Amniotic stem cell (primary cell): ENCODE measurements at regions not wholly inside any gene's neighbourhood (a gene's known extent, or its start where the extent isn't known, plus 50 kb on each side); places are given as distances from the start of the nearest gene placed in this dataset.

Source experiments
- DNase-seq: peaks from one replicate; lab custom pipeline; 2025; lab: John Stamatoyannopoulos, UW

DNA sequence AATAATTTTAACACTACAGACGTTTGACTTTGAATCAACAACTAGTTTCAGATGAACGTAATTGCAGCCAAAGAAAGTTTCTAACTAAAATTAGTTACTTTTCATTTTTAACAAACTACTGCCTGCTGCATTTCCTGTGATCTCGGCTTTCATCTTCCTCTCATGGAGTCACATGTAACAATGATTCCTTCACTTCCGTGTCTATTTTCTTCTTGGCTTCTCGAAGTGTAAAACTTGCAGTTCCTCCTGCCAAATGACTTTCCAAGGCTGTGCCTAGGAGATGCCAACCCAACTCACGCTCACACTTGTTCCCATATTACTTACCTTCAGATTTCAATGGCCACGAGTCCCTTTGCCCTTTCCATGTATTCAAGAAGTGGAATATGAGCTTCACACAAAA lies 1406.3 kb upstream of the CELF4 start:
- DNase-seq = no peak

DNA sequence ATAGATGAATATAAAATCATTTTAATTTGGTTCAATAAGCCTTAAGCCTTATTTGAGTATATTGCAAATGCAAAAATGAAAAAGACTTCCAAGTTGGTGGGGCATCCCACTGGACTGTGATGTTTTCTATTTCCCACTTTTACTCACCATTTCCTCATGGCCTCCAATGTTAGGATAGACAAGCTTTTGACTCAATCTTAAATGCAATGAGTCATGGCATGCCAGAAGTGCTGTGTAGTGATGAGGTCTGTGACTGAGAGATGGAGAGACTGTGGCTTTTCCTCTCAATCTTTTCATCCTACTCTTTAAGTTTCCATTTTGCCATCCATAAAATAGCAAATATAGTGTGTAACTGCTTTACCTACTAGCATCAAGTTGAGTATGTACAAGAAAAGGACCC lies 1401.2 kb upstream of the CELF4 start:
- DNase-seq = no peak

DNA sequence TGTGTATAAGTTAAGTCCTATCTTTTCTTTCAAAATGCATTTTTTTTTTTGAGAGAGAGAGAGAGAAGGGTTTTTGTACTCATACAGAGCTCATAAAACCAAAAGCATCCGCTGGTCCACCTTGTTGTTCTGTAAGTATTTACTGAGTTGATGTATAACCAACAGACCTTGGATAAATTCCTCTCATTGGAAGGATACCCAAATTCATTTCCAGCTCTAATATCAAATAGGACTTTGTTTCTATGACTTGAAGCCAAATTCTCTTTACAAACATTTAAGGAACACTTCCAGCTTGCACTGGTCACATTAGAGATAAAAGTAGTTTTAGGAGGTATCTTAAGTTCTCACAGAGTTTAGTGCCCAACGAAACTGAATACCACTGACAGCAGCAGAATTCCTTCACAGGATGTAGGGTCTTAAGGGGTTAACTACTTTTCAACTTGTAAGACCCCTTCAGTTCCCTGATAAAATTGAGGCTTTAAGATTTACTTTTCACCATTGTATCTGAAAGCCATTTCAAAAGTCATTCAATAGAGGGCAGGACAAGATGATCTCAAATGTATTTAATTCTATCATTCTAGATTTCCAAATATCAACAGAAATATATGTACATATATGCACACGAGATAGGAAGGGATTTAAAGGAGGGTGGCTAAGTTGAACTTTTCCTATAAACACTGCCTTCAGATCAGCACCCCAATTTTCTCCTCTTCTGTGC lies 1398.5 kb upstream of the CELF4 start:
- DNase-seq = no peak

DNA sequence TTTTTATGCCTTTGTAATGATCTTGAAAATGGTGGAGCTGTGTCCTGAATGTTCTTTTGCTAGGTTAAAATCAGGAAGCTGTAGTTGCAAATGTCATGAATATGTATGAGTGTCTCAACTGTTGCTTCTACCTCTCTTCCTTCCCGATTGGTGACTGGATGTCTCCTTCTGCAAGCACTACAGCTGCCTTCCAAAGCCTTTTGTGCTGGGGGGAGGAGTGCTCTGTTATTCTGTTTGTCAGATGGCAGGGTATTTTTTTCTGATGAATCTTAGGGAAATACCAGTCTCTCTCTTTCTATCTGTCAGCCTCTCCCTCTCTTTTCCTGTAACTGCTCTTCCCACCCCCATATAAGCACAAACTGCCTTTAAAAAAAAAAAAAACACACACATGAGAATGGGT lies 1396.3 kb upstream of the CELF4 start:
- no peak for DNase-seq

DNA sequence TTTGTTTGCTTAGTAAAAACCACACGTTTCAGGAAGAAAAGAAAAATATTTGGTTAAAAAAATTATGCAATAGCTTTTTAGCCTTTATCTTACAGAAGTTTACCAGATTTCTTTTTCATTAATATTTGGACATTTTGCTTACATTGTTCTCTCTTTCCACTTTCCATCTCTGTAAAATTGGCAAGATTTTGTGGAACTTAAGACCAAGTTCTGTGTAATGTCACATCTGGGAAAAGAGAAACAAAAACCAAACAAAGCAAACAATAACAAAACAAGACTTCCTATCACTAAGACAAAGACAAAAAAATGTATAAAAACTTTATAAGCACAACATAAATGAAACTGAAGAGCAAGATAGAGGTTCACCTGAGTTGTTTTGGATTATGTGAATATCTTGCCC lies 1392.1 kb upstream of the CELF4 start:
- no peak for DNase-seq

DNA sequence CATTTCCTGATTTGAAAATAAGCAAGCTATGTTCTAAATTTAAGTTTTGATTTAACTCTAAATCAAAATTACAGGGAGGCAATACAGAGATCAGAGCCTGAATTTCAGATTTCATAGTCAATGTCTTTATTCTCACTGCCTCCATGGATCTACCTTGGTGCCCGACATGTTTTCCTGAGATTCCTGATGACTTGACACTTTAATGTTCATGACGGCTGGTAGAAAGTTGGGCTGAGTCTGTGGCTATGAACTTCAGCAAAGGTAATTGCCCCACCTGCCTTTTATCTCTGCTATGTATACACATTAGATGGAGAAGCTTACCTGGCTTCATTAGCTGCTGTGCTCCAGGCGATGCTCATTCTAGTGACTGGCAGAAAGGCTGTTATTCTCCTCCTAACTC lies 1390.5 kb upstream of the CELF4 start:
- no peak for DNase-seq

DNA sequence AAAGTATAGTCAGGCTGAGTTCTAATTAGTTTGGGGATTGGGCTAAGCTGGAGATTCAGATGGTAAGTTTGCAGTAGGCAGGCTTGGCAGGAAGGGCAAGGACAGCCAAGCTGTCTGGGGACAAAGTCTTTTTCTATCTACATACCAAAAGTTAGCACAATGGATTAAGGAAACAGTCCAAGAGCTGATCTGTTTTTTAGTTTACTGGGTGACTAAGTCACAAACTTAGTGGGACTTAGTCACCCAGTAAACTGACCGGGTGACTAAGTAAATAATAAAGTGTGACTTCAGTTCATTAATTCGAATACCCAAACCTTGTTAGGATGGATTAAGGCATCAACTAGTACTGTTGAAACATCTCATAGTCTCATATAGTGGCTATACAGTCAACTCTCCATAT lies 1386.0 kb upstream of the CELF4 start:
- DNase-seq = no peak

DNA sequence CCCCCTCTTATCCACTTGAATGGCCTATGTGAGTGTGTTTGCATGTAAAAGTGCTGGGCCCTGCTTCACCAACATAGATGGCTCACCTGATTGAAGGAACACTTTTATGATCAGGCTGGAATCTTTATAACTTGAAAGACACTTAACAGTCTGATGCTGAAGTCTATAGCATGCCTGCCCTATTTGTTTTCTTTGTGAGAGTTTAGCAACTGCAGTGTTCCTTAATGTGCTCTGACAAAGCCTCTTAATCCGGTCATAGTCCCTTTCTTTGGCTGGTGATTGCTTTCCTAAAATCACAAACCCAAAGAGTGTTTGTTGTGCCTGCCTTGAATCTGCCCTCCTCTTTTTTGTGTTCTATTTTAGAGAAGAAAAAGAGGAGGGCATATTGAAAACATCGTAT lies 1382.8 kb upstream of the CELF4 start:
- no peak for DNase-seq

DNA sequence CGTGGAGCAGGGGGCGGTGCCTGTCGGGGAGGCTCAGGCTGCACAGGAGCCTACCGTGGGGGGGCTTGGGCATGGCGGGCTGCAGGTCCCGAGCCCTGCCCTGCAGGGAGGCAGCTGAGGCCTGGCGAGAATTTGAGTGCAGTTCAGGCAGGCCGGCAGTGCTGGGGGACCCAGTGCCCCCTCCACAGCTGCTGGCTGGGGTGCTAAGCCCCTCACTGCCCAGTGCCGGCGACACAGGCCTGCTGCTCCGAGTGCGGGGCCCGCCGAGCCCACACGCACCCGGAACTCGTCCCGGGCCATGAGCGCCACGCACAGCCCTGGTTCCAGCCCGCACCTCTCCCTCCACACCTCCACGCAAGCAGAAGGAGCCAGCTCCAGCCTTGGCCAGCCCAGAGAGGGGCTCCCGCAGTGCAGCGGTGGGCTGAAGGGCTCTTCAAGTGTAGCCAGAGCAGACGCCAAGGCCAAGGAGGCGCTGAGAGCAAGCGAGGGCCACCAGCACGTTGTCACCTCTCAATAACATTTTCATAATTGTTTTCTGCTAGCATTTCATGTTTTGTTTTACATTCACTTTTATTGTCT lies 1378.9 kb upstream of the CELF4 start:
- no peak for DNase-seq

DNA sequence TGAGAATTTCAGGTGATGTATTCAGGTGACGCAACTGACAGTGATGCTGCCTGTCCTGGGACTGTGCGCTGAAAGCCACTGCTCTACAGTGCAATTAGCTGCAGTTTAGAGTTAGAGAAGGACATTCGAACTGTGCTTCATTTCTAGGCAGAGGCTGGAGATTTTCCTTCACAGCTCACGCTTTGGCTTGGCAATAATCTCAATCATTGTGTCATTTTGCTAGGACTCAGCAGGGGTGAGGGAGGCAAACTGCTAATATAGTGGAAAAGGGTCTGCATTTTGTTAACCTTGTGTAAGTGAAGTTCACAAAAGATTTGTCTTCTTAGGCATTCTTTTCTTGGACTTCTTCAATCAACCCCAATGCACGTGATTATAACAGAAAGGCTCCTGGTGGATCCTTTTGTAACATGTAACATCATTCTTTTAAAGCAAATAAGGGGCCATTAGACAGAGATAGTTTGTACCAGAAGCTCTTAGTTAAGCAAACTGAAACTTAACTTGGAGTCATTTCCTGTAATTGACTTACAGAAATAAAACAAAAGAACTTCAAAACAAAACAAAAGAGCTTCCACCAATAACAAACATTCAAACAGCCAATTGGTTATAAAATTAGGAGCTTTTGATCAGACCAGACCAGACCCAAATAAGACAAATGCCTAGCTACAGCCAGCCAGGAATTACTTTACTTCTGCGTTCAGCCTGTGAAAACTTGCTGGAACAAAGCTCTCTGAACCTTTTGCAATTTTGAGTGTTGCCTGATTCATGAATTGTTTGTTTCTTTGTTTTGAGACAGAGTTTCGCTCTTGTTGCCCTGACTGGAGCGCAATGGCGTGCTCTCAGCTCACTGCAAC lies 1376.3 kb upstream of the CELF4 start:
- no peak for DNase-seq

DNA sequence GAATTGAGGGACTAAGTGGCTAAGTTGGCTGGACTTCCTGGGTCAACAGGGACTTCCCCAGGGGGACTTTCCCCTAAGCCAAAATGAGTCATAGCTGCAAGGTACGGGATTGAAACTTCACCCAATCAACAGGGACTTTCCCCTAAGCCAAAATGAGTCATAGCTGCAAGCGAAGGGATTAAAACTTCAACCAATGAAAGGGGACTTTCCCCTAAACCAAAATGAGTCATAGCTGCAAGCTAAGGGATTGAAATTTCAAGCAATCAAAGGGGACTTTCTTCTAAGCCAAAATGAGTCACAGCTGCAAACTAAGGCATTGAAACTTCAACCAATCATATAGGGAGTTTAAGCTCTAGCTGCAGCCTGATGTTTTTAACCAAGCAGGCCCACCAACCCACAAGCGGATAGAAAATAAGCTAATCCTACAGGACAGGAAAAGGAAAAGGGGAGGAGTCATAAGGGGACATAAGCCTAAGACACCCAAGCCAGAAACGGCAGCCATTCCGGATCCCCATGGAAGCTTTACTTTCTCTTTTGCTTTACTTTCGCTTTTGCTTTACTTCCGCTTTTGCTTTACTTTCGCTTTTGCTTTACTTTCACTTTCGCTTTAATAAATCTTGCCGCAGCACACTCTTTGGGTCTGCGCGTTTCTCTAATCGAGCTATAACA lies 1375.4 kb upstream of the CELF4 start:
- DNase-seq = no peak

DNA sequence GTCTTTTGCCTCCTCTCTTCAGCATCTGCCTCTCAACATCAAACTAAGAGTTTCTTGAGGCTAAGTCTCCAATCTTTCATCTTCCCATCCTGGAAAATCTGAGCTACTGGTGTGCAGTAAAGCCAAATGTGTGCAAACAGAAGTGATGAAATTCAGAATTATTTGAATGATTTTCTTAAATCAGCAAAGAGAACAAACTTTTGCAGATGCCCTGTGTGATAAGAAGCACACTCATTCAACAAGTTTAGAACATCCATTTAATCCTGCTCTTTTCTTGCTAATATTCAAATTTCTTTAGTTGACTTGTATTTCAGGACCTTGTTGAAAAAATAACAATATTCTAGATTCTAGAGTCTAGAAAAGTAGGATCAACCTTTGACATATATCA lies 1374.9 kb upstream of the CELF4 start:
- no peak for DNase-seq

DNA sequence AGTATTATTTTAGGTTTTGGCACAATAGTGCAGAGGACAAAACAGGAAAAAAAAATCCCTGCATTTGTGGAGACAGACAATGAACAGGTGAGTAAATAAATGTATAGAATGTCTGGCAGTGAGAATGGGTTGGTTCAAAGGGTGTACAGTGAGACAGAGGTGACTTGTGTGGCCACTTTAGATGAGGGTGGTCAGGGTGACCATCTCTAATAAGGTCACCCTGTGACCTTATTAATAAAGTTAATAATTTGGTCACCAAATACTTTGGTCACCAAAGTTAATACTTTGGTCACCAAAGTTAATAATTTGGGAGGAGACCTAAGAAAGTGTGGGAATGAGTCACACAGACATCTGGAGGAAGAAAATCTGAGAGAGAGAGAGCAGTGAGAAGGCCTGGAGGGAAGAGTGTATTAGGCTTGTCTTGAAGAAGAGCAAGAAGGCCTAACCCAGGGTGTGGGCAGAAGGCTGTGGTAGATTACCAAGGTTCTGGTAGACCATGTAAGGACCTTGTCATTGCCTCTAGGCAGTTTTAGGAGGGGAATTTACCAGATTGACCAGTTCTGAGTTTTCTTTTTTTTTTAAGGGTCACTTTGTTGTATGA lies 1368.4 kb upstream of the CELF4 start:
- DNase-seq = no peak

DNA sequence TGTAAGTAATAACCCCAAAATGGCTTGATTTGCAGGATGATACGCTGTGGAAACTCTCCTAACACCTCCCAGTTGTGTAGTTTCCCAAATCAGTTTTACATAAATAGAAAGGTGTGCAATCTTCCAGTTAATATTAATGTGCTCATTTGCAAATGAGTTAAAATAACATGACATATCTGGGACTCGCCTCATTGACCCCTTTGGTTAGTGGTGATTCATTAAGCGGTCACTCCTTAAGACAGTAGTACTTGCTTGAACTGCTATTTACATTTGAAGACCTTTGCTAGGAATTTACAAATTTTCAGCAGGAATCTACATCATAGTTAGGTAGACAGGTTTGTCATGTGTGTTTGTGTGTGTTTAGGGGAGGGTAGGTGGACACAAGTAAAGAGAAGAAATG lies 1367.7 kb upstream of the CELF4 start:
- DNase-seq = no peak

DNA sequence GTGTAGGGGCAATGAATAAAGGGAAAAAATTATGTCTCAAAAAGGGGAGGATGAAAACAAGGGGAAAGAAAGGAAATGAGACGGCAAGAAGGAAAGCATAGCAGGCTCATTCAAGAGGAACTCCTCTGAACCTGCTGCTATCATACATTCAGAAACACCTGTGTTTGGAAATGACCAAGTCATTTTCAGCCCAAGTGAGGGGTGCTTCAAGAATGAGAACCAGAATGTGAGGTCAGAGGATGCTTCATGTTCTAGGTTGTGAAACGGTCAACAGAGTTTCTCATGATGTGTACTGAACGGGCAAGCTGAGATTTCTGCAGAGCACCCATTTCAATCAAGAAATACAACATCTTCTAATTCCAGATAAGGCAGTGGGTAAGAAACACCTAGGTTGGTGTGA lies 1367.2 kb upstream of the CELF4 start:
- no peak for DNase-seq

DNA sequence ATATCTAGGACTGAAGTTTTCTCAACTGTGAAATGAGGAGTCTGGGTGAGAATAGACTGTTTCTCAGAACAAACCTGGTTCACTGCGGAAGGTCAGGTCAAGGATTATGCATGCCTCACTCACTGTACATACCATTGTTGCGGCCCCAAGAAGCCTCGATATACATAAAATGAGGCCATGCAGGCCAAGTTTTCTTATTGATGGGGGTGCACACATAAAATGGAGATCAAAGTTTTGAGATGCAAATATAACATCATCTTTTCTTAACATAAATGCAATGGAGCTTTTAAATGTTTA lies 1366.1 kb upstream of the CELF4 start:
- DNase-seq = no peak

DNA sequence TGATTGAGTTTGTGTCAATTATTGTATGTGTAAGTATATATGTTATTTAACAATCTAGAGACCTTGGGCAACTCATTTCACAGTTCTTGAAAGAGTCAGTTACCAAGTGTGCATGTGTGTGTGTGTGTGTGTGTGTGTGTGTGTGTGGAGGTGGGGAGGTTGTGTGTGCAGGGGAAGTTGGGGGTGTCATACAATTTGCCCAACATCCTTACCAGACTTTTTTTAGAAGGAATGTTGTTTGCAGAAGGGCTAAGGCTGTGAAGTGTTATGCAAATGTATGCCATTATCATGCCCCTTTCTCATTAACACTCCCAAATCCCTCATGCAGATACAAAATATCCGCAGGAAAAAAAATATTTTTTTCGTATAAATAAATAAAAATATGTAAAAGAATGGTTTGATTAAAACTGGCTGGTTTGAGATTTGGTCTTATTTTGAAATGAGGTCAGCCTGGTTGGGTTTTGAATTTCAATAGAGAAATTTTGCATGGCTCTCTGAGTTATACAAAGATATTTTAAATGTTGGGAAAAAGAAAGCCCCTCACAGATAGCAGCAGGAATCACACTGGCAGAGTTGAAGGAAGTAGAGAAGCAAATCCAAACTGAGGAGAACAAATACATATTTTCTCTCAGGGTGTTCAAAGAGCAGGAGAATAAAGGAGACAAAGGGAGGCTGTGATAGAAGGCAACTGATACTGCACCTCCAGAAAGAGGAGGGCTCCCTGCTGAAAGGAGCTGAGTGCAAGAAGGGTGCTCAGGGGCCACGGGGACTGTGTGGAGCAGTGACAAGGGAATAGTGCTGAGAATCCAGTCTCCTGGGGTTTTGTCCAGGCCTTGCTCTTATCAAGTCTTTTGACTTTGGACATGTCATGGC lies 1365.5 kb upstream of the CELF4 start:
- no peak for DNase-seq

DNA sequence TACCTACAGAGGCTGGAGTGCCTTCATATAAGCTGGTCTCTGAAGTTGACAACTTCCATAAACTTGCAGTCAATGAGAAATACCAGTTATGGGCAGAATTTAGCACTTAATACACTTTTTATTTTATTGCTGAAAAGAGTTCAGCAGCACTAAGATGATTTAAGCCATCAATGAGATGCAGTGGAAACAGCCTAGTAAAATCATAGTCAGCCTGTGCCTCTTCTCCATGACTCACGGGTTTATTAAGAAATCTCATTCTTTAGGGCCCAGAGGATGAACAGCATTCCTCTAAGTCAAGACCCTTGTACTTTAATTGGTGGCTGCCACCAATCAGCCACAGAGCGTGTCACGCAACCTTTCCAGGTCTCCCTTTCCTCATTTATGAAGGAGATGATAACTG lies 1357.9 kb upstream of the CELF4 start:
- DNase-seq = no peak

DNA sequence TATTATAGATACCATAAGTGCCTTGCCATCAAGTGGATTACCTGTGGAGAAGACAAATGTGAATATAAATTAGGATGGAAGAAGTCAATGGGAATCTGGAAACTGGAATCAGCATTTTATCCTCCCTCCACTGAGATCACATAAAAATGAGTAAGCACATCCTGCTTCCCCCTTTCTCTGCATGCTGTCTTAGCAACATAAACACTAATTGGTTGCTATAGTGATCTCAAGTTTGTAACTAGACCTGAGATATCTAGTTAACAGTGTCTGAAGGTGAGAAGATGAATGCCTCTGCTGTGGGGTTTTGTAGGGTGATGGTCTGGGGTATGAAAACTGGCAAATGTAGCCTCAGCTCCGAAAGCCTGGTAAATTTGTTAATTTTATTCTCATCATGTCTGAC lies 1357.5 kb upstream of the CELF4 start:
- DNase-seq = no peak

DNA sequence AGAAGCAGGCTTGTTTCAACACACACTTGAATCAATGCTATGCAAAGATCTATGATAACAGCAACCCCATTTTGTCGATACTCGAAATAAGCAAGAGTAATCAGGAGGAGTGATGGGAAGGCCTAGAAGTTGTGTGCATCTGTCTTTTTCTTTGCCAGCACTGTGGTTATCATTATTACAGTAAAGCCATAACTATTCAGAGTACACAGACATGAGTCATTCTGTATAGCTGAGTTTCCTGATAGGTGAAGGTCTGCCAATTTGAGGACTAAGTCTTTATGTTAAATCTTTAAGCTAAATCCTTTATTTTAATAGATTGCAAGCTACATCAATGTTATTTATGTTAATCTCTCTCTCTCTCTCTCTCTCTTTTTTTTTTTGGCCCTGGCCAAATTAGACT lies 1344.4 kb upstream of the CELF4 start:
- no peak for DNase-seq

DNA sequence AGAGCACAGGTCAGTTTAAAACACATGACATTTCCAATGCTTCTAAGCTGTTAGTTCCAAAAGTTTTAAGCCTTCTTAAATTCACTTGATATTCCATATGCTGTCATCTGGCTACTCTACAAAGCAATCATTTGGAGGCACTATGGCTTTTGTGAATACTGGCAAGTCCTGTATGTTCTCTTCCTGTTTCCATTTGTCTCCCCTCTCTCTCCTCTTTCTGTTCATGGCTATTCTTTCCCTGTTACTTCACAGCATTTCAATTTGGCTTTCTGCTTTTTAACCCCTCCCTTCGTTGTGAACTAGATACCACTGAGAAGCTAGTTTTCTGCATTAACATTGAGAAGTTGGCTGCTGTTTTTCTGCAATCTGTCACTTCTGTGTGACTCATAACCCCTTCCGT lies 1337.2 kb upstream of the CELF4 start:
- no peak for DNase-seq

DNA sequence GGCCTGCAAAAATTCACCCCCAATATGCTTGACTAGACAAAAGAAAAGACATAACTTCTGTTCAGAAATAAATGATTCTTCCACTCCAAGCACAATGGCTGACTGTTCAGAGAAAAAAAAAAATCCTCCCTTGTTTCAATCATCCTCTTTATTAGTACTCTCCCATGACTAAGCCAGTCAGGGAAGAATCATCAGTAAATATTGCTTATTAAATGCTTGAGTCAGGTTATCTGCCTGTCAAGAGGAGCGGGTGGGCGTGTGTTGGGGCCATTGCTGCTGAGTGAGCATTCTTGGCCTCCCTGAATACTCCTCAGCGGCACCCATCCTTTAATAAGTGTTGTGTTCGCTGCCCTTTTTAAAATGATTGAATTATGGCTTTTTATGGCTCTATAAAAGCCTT lies 1334.8 kb upstream of the CELF4 start:
- no peak for DNase-seq
